ENCODE measurements at regions not wholly inside any gene's neighbourhood (a gene's known extent, or its start where the extent isn't known, plus 50 kb on each side); places are given as distances from the start of the nearest gene placed in this dataset.

- no peak for DNase-seq (ENCODE audit: low read depth in 2 of 2)
These were observed 376.0 kb downstream of the ICE1 start for GRCh38 chr5:5798462-5798861.

DNA sequence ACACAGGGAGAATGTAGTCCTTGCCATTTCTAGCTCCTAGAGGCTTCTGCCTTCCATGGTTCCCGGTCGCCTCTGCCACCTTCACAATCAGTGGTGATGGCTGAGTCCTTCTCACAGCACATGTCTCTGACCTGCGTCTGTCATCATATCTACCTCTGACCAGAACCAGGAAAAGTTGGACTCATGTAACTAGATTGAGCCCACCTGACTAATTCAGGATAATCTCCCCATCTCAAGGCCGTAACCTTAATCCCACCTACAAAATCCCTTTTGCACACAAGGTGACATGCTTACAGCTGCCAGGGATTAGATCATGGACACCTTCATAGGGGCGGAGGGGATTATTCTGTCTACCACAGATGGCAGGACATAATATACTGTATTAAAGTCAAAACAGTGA is 375.6 kb downstream of the ICE1 start:
- DNase-seq (ENCODE audit: low read depth in 2 of 2): no peak

DNA sequence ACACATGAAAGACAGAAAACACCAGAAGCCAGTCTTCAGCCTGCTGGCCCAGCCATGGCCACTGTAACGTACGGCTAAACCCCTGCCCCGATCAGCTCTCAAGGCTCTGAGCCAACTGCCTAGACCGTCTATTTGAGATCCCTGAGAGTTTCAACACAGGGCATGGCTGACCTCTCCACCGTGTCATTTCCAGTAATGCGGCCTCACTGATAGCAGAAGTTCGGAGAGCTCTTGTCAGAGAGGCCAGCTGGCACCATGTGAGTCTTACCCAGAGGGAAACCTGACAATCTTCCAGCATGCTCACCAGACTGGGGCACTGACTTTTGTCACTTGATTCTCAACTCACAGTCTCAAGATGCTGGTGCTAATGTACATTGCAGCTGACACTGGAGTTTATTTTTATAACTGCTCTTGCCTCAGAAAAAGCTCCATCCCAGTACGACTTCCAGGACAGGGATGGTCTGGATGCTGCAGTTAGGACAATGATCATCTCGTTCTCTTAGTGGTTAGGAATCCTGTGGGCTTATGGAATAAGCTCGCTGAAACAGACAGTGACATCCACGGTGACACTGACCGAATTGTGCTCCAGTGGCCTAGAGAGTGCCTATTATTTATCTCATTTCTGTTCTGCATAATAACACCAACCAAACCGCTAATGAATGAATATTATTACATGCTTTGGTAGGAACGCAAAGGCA is 372.7 kb downstream of the ICE1 start:
- no peak for DNase-seq (ENCODE audit: low read depth in 2 of 2)

DNA sequence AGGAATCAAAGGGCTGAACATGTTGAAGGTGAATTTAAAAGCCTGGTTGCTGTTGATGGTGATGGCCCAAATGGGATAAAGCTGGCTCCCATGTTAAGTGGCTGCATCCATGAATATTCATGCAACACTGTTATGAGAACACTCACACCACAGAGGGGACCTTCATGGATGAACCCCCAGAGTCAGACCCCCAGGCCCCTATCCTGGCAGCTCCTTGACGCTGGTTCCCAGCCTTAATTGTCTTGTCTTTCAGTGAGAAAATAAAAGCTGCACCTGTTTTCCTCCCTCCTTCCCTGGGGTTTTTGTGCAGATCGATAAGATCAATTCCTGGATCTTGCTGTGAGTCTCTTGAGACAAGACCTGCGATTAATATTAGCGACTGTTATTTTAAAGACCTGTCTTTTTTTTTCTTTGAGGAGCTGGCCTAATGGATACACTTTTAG is 371.7 kb downstream of the ICE1 start:
- no peak for DNase-seq (ENCODE audit: low read depth in 2 of 2)

DNA sequence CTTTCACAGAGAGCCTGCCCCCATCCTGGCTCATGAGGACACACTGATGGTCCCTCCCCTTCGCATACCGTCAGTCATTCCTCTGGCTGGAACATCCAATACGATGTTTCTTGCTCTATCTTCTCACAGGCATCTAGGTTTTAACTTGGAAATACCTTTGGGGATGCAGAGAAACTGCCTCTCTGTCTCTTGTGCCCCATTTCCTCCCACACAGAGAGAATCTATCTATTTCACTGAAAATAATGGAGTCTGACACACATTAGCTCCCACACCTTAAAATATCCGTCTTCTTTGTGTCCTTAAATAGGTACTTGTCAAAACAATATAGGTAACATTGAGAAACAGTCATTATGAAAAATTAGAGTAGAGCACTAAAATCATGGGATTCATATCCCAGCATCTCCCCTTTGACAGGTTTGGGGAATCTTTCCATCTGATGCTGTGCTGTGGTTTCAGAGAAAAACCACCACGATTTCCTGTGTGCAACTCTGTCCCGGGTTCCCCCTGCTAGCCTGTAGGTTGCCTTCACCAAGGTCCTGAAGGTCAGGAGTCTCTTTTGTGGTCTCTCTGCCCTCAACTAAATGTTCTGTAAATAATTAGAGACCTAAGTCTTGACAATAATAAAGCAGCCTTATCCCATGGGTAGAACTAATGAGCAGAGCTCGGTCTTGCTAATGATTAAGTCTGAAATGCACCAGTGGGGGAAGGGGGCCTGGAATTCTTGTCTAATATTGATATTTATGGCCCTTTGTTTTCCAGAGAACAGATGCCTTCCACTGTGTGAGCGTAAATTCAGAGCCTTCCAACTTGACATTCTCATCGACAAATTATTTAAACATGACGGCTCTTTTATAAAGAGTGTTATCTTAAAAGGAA is 371.0 kb downstream of the ICE1 start:
- no peak for DNase-seq (ENCODE audit: low read depth in 2 of 2)

- DNase-seq (ENCODE audit: low read depth in 2 of 2): no peak
These were observed 369.6 kb downstream of the ICE1 start for GRCh38 chr5:5792106-5792505.

- DNase-seq (ENCODE audit: low read depth in 2 of 2): no peak
These were observed 366.3 kb downstream of the ICE1 start for GRCh38 chr5:5788793-5789192.

DNA sequence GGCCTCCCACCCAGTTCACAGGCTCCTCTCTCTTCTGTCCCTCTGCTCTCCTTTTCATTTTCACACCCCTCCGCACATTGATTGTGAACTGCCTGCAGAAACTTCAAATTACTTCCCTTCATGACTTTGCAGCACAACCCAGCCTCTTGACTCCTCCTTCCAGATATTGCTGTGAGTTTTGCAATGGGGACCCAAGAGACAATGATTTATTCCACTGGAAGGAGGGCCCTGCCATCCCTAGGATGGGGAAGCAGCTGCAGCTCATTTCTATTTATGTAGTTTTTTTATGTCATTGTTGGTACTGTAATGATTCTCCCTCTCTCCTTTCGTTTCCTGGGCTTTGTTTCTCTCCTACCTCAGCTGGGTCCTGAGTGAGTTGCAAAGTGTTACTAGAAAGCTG is 364.9 kb downstream of the ICE1 start:
- DNase-seq (ENCODE audit: low read depth in 2 of 2): no peak

GRCh38 chr5:5784101-5784500 is 361.6 kb downstream of the ICE1 start:
- no peak for DNase-seq (ENCODE audit: low read depth in 2 of 2)

DNA sequence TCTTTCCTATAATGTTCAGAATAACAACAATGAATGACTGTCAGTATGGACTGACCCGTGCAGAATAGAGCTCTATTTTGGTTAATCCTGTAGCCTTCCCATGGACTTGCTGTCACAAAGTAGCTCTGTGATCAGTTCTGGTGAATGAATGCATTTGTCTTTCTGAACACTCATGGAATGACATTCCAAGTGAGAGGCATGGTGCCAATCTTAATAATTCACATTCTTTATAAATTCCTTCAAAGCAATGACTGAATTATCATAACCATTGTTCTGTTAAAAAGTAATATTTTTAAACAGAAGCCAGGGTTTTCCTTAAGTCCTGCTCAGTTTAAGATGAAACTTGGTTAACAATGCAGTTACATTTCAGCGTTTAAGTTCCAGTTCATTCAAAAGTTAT is 360.5 kb downstream of the ICE1 start:
- DNase-seq (ENCODE audit: low read depth in 2 of 2): no peak

- no peak for DNase-seq (ENCODE audit: low read depth in 2 of 2)
These were observed 359.9 kb downstream of the ICE1 start for GRCh38 chr5:5782402-5782801.

DNA sequence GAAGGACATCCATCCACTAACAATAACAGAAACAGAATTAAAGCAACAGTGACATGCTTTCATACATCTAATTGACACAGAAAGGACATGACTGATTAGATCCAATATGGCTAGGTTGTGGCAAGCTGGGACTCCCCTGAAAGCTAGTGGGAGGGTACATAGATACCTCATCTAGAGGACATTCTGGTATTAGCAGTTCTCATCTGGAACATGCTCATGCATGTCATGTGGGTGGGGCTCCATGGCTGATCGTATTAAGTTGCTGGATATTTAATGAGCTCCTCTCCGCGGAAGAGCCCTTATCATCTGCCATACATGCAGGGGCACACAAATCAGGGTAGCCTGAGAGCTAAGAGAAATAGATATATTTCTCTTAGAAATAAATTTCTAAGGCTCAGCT is 358.9 kb downstream of the ICE1 start:
- no peak for DNase-seq (ENCODE audit: low read depth in 2 of 2)

DNA sequence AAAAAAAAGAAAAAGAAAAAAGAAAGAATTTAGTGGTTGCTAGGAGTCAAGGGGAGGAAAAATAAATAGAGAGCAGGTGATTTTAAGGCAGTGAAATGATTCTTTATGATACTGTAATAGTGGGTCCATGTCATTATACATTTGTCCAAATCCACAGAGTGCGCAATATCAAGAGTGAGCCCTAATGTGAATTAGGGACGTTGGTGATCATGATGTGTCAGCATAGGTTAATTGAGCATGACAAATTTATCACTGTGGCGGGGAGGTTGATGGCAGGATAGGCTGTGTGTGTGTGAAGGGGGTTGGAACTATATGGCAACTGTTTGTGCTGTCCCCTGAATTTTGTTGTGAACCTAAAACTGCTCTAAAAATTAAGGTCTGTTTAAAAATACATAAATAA is 357.8 kb downstream of the ICE1 start:
- no peak for DNase-seq (ENCODE audit: low read depth in 2 of 2)

DNA sequence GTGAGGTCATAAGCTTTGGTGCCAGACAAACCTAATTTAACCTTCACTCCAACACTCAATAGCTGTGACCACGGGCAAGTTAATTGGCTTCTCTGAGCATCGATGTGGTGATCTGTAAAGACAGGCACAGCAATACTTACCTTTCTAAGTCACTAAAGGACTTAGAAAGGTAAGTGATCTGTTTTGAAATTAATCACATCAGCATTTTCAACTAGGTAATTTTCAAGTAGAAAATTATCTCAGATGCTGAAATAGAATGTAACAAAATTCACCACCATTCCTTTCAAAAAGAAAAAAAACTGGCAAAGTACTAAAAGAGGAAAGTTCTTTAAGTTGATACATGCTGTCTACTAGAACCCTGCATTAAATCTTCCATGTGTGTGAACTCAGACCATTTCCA is 354.5 kb downstream of the ICE1 start:
- no peak for DNase-seq (ENCODE audit: low read depth in 2 of 2)

DNA sequence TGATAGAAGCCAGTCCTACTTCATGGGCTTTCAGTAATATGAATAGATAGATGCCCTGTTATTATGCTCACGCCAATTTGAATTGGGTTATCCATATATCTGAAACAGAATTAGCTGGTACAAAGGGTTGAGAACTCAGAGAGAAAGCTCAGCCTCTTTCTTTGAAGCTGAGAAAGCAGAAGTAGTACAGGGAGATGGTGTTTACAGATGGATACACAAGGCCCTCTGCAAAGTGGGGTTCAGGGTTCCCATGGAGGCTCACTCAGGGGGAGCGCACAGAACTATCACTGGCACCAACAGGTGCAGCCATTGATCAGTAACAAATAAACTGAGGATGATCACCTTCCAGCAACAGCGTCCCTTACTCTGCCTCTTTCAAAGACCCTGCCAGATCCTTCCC is 349.7 kb downstream of the ICE1 start:
- no peak for DNase-seq (ENCODE audit: low read depth in 2 of 2)

DNA sequence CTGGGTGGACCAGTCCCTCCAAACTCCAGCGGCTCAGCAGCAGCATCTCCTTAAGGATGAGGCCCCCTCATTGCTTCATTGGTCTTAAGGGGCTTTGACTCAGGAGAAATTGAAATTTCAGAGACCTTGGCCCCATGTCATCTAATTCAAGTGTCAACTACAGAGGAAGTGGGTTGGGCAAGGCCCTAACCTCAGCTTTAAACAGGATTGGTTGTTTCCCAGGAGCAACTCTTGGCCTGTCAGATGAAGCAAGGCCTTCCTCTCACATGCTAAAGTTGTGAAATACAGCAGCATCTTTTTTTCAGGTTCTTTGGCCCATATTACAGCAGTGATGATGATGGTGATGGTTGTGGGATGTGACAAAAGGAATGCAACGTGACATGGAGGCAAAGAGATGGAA is 348.3 kb downstream of the ICE1 start:
- DNase-seq (ENCODE audit: low read depth in 2 of 2): no peak

DNA sequence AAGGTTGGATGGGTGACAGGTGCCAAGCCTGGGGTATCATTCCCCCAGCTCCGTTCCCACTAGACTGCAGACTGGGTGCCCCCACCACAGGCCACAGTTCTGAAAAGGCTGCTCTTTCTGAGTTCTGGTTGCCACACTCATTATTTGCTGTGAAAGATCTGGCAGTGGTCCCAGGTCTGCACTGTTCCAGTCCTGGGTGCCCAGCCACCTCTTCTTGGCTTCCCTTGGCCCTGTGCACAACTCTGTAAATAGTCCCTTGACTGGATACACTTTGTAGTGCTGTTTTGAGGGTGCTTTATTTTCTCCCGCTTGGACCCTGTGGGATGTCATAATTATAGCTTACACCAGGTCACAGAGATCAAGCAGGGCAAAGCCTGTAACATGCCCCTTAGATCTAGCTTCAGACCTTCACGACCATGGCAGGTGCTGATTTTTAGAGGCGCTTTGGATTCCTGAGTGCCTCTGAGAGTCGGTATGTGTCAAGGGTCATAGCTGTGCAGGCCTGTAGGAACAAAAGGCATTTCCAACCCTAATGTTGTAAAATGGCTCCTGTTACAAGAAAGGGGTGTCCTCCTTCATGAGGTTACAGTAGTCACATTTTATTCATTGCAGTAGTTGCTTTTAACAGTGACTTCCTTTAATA is 344.9 kb downstream of the ICE1 start:
- no peak for DNase-seq (ENCODE audit: low read depth in 2 of 2)

DNA sequence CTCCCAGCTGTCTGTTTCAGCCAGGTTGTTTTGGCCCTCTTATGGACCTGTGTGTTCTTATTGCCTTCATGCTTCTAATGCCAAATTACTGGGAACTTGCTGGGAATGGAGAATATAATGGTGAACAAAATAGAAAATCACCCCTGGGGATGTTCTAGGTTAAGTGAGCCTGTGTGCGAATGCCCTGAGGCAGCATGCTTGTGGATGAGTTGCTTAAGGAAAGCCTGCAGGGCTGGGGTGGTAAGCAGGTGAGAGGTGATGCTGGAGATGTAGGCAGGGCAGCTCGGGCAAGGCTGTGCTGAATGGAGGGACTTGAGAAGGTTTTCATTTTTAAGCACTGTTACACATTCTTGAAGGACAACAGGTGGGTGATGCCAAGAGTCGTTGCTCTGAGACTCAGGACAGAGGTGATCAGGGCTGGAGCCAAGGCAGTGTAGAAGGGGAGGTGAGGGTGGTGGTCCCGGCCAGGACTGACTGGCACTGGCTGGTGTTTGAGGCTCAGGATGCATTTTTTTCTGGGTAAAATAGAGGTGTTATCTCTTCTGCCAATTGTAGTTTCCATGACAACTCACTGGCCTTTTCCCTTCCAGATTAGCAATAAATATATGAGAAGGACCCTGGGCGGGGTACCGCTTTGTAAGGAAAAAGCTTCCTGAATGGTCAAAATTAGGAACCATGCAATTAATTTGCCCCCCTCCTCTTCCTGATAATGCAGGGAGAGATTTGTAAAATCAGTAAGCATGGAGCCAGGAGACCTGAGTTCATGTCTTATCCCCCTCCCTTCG is 342.8 kb downstream of the ICE1 start:
- DNase-seq (ENCODE audit: low read depth in 2 of 2): no peak

GRCh38 chr5:5764246-5764645 is 341.8 kb downstream of the ICE1 start:
- no peak for DNase-seq (ENCODE audit: low read depth in 2 of 2)

DNA sequence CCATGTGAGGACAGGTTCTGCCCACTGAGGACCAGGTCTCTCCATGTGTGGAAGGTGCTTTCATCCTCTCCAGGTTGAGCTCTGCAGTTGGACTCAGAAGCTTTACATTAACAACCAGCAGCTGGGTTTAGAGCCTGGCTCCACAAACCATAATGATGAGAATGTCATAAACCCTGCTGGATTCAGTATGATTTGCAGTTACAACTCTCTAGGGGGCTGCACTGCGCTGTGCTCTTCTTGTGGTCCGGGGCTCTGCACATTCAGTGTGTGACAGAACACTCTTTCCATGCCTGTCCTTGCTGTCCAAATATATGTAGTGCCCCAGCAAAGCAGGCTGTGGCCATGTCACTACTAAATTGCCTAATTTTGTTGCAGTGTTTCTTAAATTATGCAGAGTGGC is 334.3 kb downstream of the ICE1 start:
- no peak for DNase-seq (ENCODE audit: low read depth in 2 of 2)

DNA sequence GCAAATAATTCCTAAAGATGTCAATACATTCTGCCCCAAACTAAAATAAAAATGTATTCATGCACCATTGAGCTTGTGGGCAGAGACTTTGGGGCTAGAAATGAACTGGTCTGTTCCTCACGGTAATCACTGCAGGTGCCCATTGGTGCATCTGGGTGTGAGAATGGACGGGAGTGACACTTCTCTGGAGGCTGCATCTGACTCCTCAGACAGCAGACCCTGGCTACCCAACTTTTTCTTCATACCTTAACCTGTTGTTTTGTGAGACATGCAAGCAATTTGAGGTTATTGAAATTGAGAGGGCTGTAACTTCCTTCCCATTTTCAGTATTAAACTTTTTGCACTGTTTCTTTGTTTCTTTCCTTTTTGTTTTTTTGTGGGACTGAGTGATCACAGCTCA is 333.4 kb downstream of the ICE1 start:
- DNase-seq (ENCODE audit: low read depth in 2 of 2): no peak

GRCh38 chr5:5752844-5753243 is 330.4 kb downstream of the ICE1 start:
- DNase-seq (ENCODE audit: low read depth in 2 of 2): no peak

All from stimulated activated CD8-positive, alpha-beta memory T cell treated with anti-CD3 and anti-CD28 coated beads, Interleukin-15, amount 100 ng/mL, for 48 hours (primary cell).